Endothelial cell of umbilical vein (primary cell): ENCODE measurements at regions not wholly inside any gene's neighbourhood (a gene's known extent, or its start where the extent isn't known, plus 50 kb on each side); places are given as distances from the start of the nearest gene placed in this dataset.

ENCODE experiments used
- BruUV-seq: library from RNA; stranded (reverse); fragments of 400-500 nt; replicated peaks from 2 replicates; lab custom pipeline; 2021; lab: Mats Ljungman, UMichigan
- CTCF ChIA-PET: fragments of 300-600, 350-600 bp; sonication (Branson Sonifier 250); formaldehyde crosslinking; loops from one replicate; lab custom pipeline; 2021; ENCODE audit warnings: antibody characterized with exemption, inconsistent platforms; lab: Charles Lee
- POLR2A ChIA-PET: fragments of 300-600, 350-600 bp; sonication (Branson Sonifier 250); formaldehyde crosslinking; loops from one replicate; lab custom pipeline; 2021; ENCODE audit warnings: antibody characterized with exemption, inconsistent platforms; lab: Charles Lee
- DNase-seq: peaks from one replicate; pipeline ENCODE4 v3.0.0-alpha.2; 2011; ENCODE audit warnings: low read depth, low spot score
- FAIRE-seq: peaks from 2 replicates; lab custom pipeline; 2011; peaks lifted over from hg19 to GRCh38; lab: Jason Lieb, UNC
- H2AFZ ChIP-seq: 2 replicates; pipeline ENCODE4 v1.6.0; 2012; ENCODE audit warnings: low read depth, low read length, control low read depth, inconsistent platforms
- H3K27ac ChIP-seq: 2 replicates; pipeline ENCODE4 v1.5.1; 2011; ENCODE audit warnings: low read depth, mild to moderate bottlenecking, control low read depth, low read length, moderate library complexity; ENCODE audit not compliant: insufficient read depth
- H3K27me3 ChIP-seq, 2 experiments: 2 replicates each; pipeline versions ENCODE4 v1.6.0 to v1.6.1; 2011; ENCODE audit warnings: low read length in 2 of 2, mixed read lengths in 1 of 2; ENCODE audit not compliant: control insufficient read depth in 2 of 2, insufficient read depth in 2 of 2
- H3K36me3 ChIP-seq, 2 experiments: 2 replicates in 1 of 2; 3 replicates in 1 of 2; pipeline ENCODE4 v1.5.1; 2011; ENCODE audit warnings: low read length in 2 of 2, mild to moderate bottlenecking in 1 of 2, moderate library complexity in 1 of 2; ENCODE audit not compliant: control insufficient read depth in 2 of 2, insufficient read depth in 2 of 2; ENCODE audit errors: extremely low read depth in 1 of 2
- H3K4me1 ChIP-seq: 3 replicates; pipeline ENCODE4 v1.5.1; 2011; ENCODE audit warnings: mild to moderate bottlenecking, low read length; ENCODE audit not compliant: control insufficient read depth, insufficient read depth; ENCODE audit errors: extremely low read depth
- H3K4me2 ChIP-seq: 2 replicates; pipeline ENCODE4 v1.6.1; 2011; ENCODE audit warnings: low read length, control low read depth, mixed read lengths; ENCODE audit not compliant: insufficient read depth
- H3K4me3 ChIP-seq, 3 experiments: fragments of 200-600 bp in 1 of 3; sonication (generic), shearing (Covaris generic) in 1 of 3; replicated peaks in 1 of 3; 2 replicates each; pipeline ENCODE4 v1.5.1; 2011 to 2016; ENCODE audit warnings: control low read depth in 3 of 3, low read length in 3 of 3, mild to moderate bottlenecking in 2 of 3, inconsistent platforms in 1 of 3, low read depth in 1 of 3, moderate library complexity in 1 of 3; ENCODE audit not compliant: insufficient read depth in 1 of 3
- H3K79me2 ChIP-seq: 2 replicates; pipeline ENCODE4 v1.6.0; 2012; ENCODE audit warnings: low read length, inconsistent platforms; ENCODE audit not compliant: control insufficient read depth, insufficient read depth
- H3K9ac ChIP-seq: replicated peaks from 2 replicates; pipeline ENCODE3; 2011; ENCODE audit warnings: low read length, control low read depth; ENCODE audit not compliant: insufficient read depth; ENCODE audit errors: extremely low read depth
- H3K9me1 ChIP-seq: replicated peaks from 3 replicates; pipeline ENCODE4 v1.6.0; 2011; ENCODE audit warnings: mild to moderate bottlenecking, low read length; ENCODE audit not compliant: control insufficient read depth, insufficient read depth; ENCODE audit errors: extremely low read depth
- H3K9me3 ChIP-seq: replicated peaks from 2 replicates; pipeline ENCODE4 v1.5.1; 2012; ENCODE audit warnings: low read length, inconsistent platforms; ENCODE audit not compliant: control insufficient read depth, insufficient read depth
- H4K20me1 ChIP-seq: replicated peaks from 2 replicates; pipeline ENCODE3; 2011; ENCODE audit warnings: mild to moderate bottlenecking, low read length; ENCODE audit not compliant: control insufficient read depth, insufficient read depth; ENCODE audit errors: extremely low read depth
- EZH2 ChIP-seq: IDR thresholded peaks from 2 replicates; pipeline ENCODE4 v1.6.1; 2012; ENCODE audit warnings: borderline replicate concordance, low read depth, mild to moderate bottlenecking, moderate library complexity, low read length, inconsistent platforms; ENCODE audit not compliant: severe bottlenecking
- FOS ChIP-seq: IDR thresholded peaks from 2 replicates; pipeline ENCODE4 v1.6.1; 2011; ENCODE audit warnings: mild to moderate bottlenecking, low read length, moderate library complexity, borderline replicate concordance; ENCODE audit not compliant: insufficient read depth
- GATA2 ChIP-seq: IDR thresholded peaks from 2 replicates; pipeline ENCODE4 v1.7.0; 2011; ENCODE audit warnings: low read depth, mild to moderate bottlenecking, moderate library complexity, mixed read lengths, low read length; ENCODE audit not compliant: insufficient read length, insufficient read depth
- JUN ChIP-seq: IDR thresholded peaks from 2 replicates; pipeline ENCODE4 v1.6.1; 2011; ENCODE audit warnings: borderline replicate concordance, low read depth; ENCODE audit not compliant: insufficient read length, insufficient read depth
- MYC ChIP-seq: IDR thresholded peaks from one replicate; pipeline ENCODE4 v1.6.1; 2011; ENCODE audit warnings: mild to moderate bottlenecking, low read depth, low read length
- POLR2A ChIP-seq: IDR thresholded peaks from 2 replicates; pipeline ENCODE4 v1.6.1; 2012; ENCODE audit warnings: low read depth, mild to moderate bottlenecking, control low read depth, low read length
- POLR2AphosphoS5 ChIP-seq: IDR thresholded peaks from 2 replicates; pipeline ENCODE4 v1.6.1; 2012; ENCODE audit warnings: low read depth, mild to moderate bottlenecking, control low read depth, low read length, moderate library complexity; ENCODE audit not compliant: insufficient read depth
- dilution Hi-C: fragments of 300-500 bp; cut with MboI; formaldehyde crosslinking; loops from one replicate; pipeline ENCODE4 v1.15.0; 2019; ENCODE audit warnings: low sequenced_read_pairs; ENCODE audit not compliant: extremely low pct_ligation_motif_present
- intact Hi-C: fragments of 100-400 bp; cut with micrococcal nuclease; formaldehyde crosslinking; loops from one replicate; pipeline ENCODE4 v1.10.0; 2022
- TF ChIP-seq, protein P1 (sequence below), 2 donors: IDR thresholded peaks; 1 replicate in 1 of 2; 2 replicates in 1 of 2; pipeline ENCODE4 v1.5.1; 2011; ENCODE audit warnings: low read length in 2 of 2, mild to moderate bottlenecking in 2 of 2, moderate library complexity in 2 of 2, control low read depth in 1 of 2, inconsistent platforms in 1 of 2, low read depth in 1 of 2; ENCODE audit not compliant: insufficient read depth in 1 of 2; ENCODE audit errors: extremely low read depth in 1 of 2
- TF ChIP-seq, protein P2 (sequence below): IDR thresholded peaks from 2 replicates; pipeline ENCODE4 v1.6.1; 2011; ENCODE audit not compliant: insufficient read depth, insufficient read length

DNA sequence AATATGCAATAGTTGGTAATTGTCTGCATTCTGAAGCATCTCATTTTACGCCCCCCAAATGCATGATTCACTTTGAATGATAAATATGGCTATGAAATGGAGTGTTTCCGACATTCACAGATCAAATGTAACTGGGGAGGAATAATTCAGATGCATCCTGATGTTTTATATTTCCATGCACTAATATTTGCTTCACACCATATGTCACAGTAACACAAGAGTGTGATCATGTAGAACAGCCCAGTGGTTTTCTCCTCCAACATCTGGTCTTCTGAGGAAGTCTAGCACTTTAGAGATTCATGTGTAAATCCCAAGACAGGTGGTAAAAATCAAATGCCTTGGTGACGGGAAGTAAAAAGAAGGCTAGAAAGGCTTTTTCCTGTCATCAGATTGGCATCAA is 273.1 kb downstream of the DIO2 start:
- CTCF ChIA-PET = no interaction called here
- Histone ChIP-seq H3K4me2 (no peak overlapping the region), H4K20me1 (no peaks in the 10 kb centered on the region), H3K4me3 (no peak overlapping the region), H3K9me3 (peaks cover 1% of the 10 kb centered on the region), H2AFZ (no peak overlapping the region), H3K79me2 (no peaks in the 10 kb centered on the region), H3K9me1 (no peaks in the 10 kb centered on the region), H3K4me1 (no peaks in the 10 kb centered on the region), H3K27ac (no peak overlapping the region), H3K27me3 (no peaks in the 10 kb centered on the region), H3K36me3 (no peaks in the 10 kb centered on the region), H3K9ac (no peak overlapping the region)
- POLR2A ChIA-PET = no interaction called here
- intact Hi-C loops = no loop called here
- no TSS peak for BruUV-seq
- dilution Hi-C loops = no loop called here
- DNase-seq = no peak
- TF ChIP-seq JUN (no peak), POLR2A (no peak), POLR2AphosphoS5 (no peak), EZH2 (no peak), GATA2 (no peak), MYC (no peak)
- TF ChIP-seq, protein P1, sequence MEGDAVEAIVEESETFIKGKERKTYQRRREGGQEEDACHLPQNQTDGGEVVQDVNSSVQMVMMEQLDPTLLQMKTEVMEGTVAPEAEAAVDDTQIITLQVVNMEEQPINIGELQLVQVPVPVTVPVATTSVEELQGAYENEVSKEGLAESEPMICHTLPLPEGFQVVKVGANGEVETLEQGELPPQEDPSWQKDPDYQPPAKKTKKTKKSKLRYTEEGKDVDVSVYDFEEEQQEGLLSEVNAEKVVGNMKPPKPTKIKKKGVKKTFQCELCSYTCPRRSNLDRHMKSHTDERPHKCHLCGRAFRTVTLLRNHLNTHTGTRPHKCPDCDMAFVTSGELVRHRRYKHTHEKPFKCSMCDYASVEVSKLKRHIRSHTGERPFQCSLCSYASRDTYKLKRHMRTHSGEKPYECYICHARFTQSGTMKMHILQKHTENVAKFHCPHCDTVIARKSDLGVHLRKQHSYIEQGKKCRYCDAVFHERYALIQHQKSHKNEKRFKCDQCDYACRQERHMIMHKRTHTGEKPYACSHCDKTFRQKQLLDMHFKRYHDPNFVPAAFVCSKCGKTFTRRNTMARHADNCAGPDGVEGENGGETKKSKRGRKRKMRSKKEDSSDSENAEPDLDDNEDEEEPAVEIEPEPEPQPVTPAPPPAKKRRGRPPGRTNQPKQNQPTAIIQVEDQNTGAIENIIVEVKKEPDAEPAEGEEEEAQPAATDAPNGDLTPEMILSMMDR (IDR thresholded peaks at IDR 0.05; ENCODE audit: extremely low read depth in 1 of 2, insufficient read depth in 1 of 2, low read depth in 1 of 2, low read length in 2 of 2) = no peak
- FAIRE-seq = no peak

DNA sequence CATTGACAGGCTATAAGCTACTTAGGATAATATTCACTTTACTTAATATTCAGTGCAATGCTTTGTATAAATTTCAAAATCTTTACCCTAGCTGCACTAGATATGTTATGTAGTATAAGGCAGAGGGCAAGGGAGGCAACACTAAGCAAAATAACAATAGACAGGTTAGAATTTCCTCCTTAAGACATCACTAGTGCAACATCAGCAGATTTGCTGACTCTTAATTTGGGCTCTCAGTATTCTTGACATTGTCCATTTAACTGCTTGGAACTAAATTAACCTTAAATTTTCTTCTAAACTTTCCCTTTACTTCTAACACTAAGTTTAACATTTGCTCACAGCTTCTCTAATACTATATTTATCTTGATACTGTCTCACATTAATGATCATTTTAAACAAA is 273.9 kb downstream of the DIO2 start:
- no peak overlapping the region for H3K9ac ChIP-seq
- H4K20me1 ChIP-seq = no peaks in the 10 kb centered on the region
- H3K9me3 ChIP-seq = peaks cover 4% of the 10 kb centered on the region
- no peaks in the 10 kb centered on the region for H3K4me1 ChIP-seq
- no peaks in the 10 kb centered on the region for H3K9me1 ChIP-seq
- ChIA-PET POLR2A (no interaction called here), CTCF (no interaction called here)
- H3K79me2 ChIP-seq = no peaks in the 10 kb centered on the region
- no peak for TF ChIP-seq GATA2
- TF ChIP-seq JUN = no peak
- no peak for TF ChIP-seq FOS
- TF ChIP-seq POLR2AphosphoS5 = no peak
- no peak for TF ChIP-seq POLR2A
- TF ChIP-seq, protein P2, sequence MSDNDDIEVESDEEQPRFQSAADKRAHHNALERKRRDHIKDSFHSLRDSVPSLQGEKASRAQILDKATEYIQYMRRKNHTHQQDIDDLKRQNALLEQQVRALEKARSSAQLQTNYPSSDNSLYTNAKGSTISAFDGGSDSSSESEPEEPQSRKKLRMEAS = no peak
- TF ChIP-seq EZH2 = no peak
- TF ChIP-seq, protein P1 (IDR thresholded peaks at IDR 0.05; ENCODE audit: extremely low read depth in 1 of 2, insufficient read depth in 1 of 2, low read depth in 1 of 2, low read length in 2 of 2) = no peak
- no peak for TF ChIP-seq MYC
- H3K27me3 ChIP-seq = no peaks in the 10 kb centered on the region
- FAIRE-seq = no peak
- no peak overlapping the region for H3K4me2 ChIP-seq
- no peak overlapping the region for H3K4me3 ChIP-seq
- H3K36me3 ChIP-seq = no peaks in the 10 kb centered on the region
- intact Hi-C loops (no loop called here), dilution Hi-C loops (no loop called here)
- DNase-seq = no peak
- no peak overlapping the region for H3K27ac ChIP-seq
- no TSS peak for BruUV-seq
- no peak overlapping the region for H2AFZ ChIP-seq
